Muscle of arm (tissue), 1 donor: ENCODE measurements at regions not wholly inside any gene's neighbourhood (a gene's known extent, or its start where the extent isn't known, plus 50 kb on each side); places are given as distances from the start of the nearest gene placed in this dataset.

Source experiments
- DNase-seq: peaks from one replicate; pipeline ENCODE4 v3.0.0-alpha.2; 2013

- no peak for DNase-seq
These were observed 115.2 kb upstream of the ITGA4 start for GRCh38 chr2:181341855-181342600.

- no peak for DNase-seq
These were observed 108.9 kb upstream of the ITGA4 start for GRCh38 chr2:181348107-181348837.

- no peak for DNase-seq
These were observed 105.0 kb upstream of the ITGA4 start for GRCh38 chr2:181352158-181352557.

- DNase-seq, result no peak
These were observed 102.6 kb upstream of the ITGA4 start for GRCh38 chr2:181354626-181355025.

- no peak for DNase-seq
These were observed 100.6 kb upstream of the ITGA4 start for GRCh38 chr2:181356526-181357130.

- DNase-seq, result no peak
These were observed 99.2 kb upstream of the ITGA4 start for GRCh38 chr2:181357979-181358378.

GRCh38 chr2:181362561-181362960 is 94.6 kb upstream of the ITGA4 start:
- DNase-seq, result no peak

- no peak for DNase-seq
These were observed 94.0 kb upstream of the ITGA4 start for GRCh38 chr2:181363164-181363563.

GRCh38 chr2:181364492-181365170 is 92.6 kb upstream of the ITGA4 start:
- DNase-seq, result no peak

- DNase-seq, result no peak
These were observed 90.5 kb upstream of the ITGA4 start for GRCh38 chr2:181366675-181367175.

GRCh38 chr2:181367411-181367810 is 89.8 kb upstream of the ITGA4 start:
- DNase-seq, result no peak

- no peak for DNase-seq
These were observed 89.2 kb upstream of the ITGA4 start for GRCh38 chr2:181367906-181368435.

GRCh38 chr2:181370126-181370525 is 87.1 kb upstream of the ITGA4 start:
- DNase-seq, result no peak

- DNase-seq, result no peak
These were observed 86.0 kb upstream of the ITGA4 start for GRCh38 chr2:181371195-181371594.

- DNase-seq, result peak; percentile 16
These were observed 85.2 kb upstream of the ITGA4 start for GRCh38 chr2:181371782-181372645.

- DNase-seq, result no peak
These were observed 84.5 kb upstream of the ITGA4 start for GRCh38 chr2:181372646-181373040.

- no peak for DNase-seq
These were observed 82.2 kb upstream of the ITGA4 start for GRCh38 chr2:181374781-181375675.

- no peak for DNase-seq
These were observed 80.7 kb upstream of the ITGA4 start for GRCh38 chr2:181376442-181376841.

- DNase-seq, result no peak
These were observed 80.2 kb upstream of the ITGA4 start for GRCh38 chr2:181376999-181377398.

GRCh38 chr2:181378491-181378890 is 78.7 kb upstream of the ITGA4 start:
- DNase-seq, result no peak
